HG02840 (cell line): ENCODE measurements at regions not wholly inside any gene's neighbourhood (a gene's known extent, or its start where the extent isn't known, plus 50 kb on each side); places are given as distances from the start of the nearest gene placed in this dataset.

Experiments
- ATAC-seq: cut with Tn5 transposase; IDR thresholded peaks from one replicate; pipeline ENCODE4 v1.9.1; 2021; ENCODE audit warnings: mild to moderate bottlenecking, moderate library complexity, moderate number of reproducible peaks; ENCODE audit not compliant: unreplicated experiment, low FRiP score

DNA sequence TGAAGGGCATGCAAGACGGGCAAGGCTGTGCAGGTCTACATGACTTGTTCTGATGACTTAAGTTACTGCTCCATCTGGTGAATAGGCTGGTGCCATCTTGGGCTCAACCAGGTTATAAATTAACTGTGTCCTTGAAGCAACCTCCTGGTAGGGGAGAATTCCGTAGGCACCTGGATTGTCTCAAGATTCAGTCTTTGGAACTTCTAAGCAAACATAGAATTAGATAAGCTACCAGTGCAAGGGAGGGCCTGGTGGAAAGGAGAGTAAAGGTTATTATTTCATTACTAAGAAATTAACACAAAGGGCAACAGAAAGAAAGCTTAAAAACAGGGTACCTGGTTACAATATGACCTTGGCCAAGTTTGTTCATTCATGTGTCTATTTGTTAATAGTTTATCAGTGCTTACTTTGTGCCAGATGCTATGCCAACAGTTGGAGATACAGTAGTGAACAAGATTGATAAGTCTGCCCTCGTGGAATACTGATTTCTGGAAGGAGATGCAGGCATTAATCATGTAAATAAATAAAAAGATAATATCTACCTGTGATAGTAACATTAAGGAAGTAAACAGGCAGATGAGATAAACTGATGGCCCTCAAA, 107.0 kb upstream of the PALS2 start:
- no peak for ATAC-seq

- ATAC-seq = no peak
Measured at GRCh38 chr7:24469118-24469517, 104.1 kb upstream of the PALS2 start.

GRCh38 chr7:24472093-24472492, 101.2 kb upstream of the PALS2 start:
- no peak for ATAC-seq

GRCh38 chr7:24475166-24475961, 97.9 kb upstream of the PALS2 start:
- ATAC-seq = no peak

DNA sequence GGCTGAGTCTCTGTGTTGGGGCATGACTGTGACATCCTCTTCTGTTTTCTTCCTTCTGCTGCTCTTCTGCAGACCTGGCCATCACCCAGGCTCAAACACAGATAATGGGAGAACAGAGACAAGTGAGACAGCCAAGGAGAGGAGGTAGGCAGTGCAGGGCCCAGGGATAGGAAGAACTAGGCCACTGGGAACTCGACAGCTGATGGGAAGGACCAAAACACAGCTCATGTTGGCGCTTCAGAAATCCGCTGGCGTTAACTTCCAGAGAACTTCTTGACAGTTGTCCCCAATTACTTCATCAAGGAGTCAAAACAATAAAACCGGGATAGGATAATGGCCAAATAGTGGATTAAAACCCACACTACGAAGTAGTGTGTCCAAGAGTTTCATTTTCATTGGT, 97.0 kb upstream of the PALS2 start:
- ATAC-seq = no peak

- no peak for ATAC-seq
Measured at GRCh38 chr7:24477398-24478136, 95.7 kb upstream of the PALS2 start.

DNA sequence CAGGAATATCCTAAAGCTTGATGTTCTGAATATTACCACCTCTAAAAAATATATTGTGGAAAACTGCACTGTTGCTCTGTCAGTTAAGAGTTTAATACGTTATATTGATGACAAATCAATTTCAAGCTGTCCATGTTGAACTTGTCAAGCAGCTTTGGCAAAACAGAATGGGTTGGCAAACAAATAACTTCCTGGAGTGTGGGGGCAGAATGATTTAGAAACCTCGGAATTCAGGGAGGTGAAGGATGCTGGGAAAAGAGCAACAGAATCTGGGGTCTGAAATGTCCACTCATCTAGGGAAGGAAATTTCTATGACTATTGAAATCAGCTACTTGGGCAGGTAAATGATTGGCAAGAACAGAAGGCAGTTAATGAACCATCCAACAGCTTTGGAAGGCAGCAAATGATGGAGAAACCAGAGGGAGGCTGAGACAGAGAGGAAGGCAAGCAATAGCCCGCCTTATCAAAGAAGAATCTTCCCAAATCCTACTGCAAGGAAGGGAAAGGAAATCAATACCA, 95.1 kb upstream of the PALS2 start:
- ATAC-seq = no peak

DNA sequence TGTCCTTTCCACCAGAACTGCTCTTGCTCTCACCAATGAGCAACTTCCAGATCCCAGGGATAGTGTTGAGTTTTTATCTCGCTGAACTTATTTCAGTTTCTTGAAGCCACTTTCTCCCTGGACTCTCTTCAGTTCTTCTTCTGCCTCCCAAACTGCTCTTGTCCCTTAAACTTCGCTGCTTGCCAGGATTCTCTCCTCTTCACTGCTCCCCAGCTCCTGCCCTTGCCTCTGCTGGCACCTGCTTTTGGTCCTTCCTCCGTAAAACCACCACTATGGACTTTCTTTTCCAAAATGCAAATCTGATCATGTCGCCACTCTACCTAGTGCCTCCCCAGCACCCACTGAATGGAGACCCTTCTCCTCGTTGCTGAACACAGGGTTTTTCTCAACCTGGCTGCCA, 92.8 kb upstream of the PALS2 start:
- no peak for ATAC-seq

DNA sequence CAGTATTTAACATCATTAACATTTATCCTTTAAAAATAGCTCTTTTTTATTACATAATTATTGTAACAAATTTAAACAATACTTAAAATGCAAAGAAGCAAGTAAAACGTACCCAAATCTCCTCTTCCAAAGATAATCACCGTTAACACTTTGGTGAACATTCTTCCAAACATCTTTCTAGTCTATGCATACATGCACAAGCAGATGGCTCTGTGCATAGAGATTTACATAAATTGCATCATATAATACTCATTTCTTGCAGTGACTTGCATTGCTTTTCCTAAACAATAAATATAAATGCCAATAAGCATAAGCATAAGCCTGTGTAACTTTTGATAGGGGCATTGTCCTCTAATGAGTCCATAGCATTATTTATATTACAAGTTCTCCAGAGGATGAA, 89.4 kb upstream of the PALS2 start:
- ATAC-seq = no peak

DNA sequence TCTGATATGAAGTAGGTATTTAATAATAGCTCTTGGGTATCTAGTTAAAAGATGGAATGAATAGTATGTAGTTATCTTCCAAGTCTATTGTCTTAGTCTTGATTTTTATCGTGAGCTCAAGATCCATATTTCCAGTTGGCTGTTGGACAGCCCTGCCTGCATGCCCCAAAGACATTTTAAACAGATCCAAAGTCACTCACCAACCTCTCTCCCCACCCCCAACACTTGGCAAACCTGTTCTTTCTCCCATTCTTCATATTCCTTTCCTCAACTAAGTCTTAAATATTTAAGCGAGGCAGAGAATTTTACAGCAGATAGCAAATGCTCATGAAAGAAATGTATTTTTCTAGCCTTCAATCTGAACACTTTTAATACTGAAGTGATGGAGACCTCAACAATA, 80.7 kb upstream of the PALS2 start:
- ATAC-seq = no peak

DNA sequence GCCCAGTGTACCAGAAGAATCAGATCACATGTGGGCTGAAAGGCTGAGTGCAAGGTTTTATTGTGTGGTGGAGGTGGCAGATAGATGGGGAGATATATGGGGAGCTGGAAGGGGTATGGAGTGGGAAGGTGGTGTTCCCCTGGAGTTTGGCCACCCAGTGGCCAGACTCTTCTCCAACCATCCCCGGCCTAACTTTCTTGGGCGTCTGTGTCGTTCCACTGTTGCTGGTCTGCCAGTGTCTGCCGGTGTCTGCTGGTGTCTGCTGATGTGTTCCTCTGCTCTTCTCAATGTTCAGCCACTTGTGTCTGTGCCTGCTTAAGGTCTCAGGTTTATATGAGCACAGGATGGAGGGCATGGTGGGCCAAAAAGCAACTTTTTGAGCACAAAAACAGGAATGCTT, 78.4 kb upstream of the PALS2 start:
- ATAC-seq = no peak

DNA sequence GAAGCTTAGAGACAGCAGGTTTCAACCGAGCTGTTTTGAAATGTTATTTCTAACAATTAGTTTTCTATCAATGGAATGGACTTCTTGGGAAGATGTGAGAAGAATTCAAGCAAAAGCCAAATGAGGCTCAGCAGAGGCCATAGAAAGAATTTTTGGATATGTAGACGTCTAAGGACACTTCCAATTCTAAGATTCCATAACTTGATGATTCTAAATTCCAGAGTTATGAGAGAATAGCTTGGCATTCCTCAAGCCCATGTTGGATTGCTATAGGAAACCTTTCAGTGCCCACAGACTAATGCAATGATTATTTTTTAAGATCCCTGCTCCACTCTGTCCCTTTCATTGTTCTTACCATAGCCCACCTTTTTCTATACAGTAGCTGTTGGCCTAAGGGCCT, 77.2 kb upstream of the PALS2 start:
- ATAC-seq = no peak

DNA sequence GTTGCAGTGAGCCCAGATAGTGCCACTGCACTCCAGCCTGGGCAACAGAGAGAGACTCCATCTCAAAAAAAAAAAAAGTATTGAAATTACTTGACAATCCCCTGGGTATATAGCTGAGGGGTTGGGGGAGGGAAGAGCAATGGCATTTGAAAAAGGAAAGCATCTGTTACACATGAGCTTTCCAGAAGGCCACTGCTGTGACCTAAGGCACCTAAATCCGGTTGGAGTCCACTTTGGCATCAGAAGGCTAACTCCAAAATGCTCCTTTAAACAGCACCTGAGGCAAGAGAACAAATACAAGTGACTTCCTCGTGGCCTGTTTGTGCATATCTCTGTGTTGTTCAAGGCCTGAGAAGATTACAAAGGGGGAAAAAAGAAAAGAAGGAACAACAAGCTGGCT, 74.8 kb upstream of the PALS2 start:
- no peak for ATAC-seq

GRCh38 chr7:24499871-24500270, 73.4 kb upstream of the PALS2 start:
- no peak for ATAC-seq

- ATAC-seq = no peak
Measured at GRCh38 chr7:24500599-24500998, 72.7 kb upstream of the PALS2 start.

- ATAC-seq = no peak
Measured at GRCh38 chr7:24501009-24501408, 72.2 kb upstream of the PALS2 start.

- no peak for ATAC-seq
Measured at GRCh38 chr7:24501443-24502134, 71.7 kb upstream of the PALS2 start.

DNA sequence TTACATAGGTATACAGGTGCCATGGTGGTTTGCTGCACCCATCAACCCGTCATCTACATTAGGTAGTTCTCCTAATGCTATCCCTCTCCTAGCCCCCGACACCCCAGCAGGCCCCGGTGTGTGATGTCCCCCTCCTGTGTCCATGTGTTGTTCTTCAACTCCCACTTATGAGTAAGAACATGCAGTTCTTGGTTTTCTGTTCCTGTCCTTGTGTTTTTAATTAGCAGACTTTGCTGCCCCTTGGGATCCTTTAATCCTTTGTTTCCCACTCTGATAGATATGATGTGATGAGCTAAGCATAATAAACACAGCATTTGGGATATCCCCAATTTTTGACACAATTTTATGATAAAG, 71.1 kb upstream of the PALS2 start:
- ATAC-seq = no peak

DNA sequence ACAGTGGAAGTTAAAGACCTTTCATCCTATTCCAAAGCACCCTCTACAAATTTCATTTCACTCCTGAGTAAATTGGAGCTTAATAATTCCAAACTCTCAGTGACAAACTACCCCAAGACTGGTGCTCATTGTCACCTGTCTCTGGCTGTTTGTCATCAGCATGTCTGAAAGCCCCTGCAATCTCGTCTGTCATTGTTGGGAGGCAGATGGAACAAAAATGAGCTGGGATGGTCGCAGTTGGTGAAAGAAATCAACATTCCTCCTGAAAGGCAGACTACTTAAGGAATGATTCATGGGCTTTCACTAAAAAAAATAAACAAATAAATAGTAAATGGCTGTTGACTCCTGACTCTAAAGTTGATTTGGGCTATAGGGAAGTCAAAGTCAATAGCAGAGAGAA, 69.7 kb upstream of the PALS2 start:
- ATAC-seq = no peak

DNA sequence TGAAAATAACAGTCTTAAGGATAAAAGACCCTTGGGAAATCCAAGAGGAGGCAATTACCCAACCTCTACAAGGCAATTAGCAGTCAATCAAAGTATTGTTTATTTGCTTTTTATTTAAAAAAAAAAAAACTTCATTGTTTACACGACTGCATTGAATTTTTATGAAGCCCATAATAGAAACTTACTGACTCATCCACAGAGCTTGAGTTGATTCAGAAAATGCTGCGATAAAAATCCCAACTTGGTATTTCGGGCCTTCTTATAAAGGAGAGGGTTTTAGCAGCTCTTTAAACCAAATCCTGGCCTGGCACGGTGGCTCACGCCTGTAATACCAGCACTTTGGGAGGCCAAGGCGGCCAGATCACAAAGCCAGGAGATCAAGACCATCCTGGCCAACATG, 69.2 kb upstream of the PALS2 start:
- ATAC-seq = no peak

DNA sequence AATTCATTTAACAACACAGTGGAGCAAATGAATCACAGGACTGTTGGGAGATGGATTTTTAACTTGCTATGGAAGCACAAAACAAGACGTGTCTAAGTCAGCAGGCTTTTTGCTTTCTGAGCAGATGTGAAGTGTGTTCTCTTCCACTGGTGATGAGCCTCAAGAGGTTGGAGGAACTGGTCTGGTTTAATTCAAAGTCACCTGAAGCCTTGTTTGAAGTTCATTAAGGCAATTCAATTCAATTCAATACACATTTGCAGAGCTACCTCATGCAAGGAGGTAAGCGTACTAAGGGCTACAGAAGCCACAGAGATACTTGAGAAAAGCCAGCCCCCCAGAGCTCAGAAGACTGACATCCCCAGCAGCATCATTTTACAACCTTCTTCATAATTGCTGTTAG, 68.4 kb upstream of the PALS2 start:
- ATAC-seq = no peak
